Fibroblast of villous mesenchyme (primary cell): ENCODE measurements at regions not wholly inside any gene's neighbourhood (a gene's known extent, or its start where the extent isn't known, plus 50 kb on each side); places are given as distances from the start of the nearest gene placed in this dataset.

Source experiments
- DNase-seq: peaks from one replicate; pipeline ENCODE4 v3.0.0-alpha.2; 2010; ENCODE audit warnings: low read depth
- H3K4me3 ChIP-seq: 2 replicates; pipeline ENCODE4 v1.5.1; 2011; ENCODE audit warnings: low read depth, mild to moderate bottlenecking, low read length
- TF ChIP-seq, protein P1 (sequence below): IDR thresholded peaks from 2 replicates; pipeline ENCODE4 v1.5.1; 2012; ENCODE audit warnings: low read depth, mild to moderate bottlenecking, low read length; ENCODE audit not compliant: insufficient read depth

DNA sequence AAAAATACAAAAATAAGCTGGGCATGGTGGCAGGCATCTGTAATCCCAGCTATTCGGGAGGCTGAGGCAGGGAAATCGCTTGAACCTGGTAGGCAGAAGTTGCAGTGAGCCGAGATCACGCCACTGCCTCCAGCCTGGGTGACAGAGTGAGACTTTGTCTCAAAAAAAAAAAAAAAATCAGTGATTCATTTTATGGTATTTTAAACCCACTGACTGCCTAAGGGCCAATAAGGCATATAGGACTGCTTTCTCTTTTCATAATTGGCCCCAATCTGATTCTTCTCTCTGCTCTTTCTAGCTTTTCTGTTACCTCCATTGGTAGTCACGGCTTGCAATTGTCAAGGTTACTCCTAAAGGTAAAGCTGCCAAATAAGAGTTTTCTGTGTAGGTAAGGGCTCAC is 60.2 kb upstream of the ADGRF1 start:
- H3K4me3 ChIP-seq = no peak overlapping the region
- TF ChIP-seq, protein P1, sequence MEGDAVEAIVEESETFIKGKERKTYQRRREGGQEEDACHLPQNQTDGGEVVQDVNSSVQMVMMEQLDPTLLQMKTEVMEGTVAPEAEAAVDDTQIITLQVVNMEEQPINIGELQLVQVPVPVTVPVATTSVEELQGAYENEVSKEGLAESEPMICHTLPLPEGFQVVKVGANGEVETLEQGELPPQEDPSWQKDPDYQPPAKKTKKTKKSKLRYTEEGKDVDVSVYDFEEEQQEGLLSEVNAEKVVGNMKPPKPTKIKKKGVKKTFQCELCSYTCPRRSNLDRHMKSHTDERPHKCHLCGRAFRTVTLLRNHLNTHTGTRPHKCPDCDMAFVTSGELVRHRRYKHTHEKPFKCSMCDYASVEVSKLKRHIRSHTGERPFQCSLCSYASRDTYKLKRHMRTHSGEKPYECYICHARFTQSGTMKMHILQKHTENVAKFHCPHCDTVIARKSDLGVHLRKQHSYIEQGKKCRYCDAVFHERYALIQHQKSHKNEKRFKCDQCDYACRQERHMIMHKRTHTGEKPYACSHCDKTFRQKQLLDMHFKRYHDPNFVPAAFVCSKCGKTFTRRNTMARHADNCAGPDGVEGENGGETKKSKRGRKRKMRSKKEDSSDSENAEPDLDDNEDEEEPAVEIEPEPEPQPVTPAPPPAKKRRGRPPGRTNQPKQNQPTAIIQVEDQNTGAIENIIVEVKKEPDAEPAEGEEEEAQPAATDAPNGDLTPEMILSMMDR = no peak
- no peak for DNase-seq

DNA sequence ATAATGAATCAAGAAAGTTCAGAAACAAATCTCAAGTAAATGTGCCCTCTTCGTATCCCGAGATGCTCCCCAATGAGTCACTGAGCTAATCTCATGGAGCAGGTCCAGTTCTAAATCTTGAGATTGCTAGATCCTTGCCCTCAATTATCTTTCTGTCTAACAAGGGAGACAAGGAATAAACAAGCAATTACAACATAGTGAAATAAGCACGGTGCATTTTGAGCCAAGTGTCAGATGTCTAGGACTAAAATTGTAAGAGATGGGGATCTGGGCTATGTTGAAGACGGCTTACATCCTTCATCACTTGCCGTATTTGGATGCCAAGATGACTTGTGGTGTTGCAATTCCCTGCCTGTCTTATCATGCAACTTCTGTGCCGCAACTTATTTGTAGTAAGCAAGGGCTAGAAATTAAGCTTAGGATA is 56.5 kb upstream of the ADGRF1 start:
- TF ChIP-seq, protein P1 = no peak
- DNase-seq = peak; percentile 99
- no peak overlapping the region for H3K4me3 ChIP-seq

DNA sequence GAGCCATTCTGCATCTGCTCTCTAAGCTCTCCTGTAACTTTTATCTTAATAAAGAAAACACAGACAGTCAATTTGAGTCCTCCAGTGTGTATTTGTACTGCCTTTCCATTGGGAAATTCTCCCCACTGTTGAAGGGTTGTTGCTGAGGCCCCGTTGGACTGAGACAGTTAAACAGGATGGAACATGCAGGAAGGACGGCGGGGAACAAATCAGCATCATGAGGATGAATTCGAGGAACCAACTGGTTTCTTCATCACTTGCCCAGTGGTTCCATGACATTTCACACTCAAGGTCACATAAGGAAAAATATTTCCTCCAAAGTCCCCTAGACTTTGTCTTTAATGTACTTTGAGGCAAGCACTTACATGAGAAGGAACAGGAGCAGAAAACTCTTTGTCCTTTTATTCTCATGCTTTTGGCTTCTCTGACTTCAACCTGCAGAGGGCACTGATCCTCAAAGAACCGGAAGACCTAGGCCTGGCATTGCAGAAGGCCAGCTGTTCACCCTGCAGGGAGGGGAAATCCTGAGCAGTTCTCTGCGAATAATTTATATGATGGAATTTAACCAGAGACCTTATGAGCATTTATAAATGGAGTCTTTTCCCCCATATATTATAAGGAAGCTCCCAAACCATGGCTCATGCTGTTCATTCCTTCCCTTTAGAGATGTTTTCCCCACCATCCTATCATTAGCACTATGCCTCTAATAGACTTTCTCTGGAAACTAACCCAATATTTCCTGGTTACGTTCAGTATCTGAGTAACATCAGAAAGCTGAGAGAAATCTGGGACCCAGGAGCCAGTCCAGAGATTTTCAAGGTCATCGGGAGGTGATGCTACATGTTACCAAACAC is 55.2 kb upstream of the ADGRF1 start:
- peak; percentile 90 for DNase-seq
- no peak overlapping the region for H3K4me3 ChIP-seq
- TF ChIP-seq, protein P1 = peak; percentile 81

DNA sequence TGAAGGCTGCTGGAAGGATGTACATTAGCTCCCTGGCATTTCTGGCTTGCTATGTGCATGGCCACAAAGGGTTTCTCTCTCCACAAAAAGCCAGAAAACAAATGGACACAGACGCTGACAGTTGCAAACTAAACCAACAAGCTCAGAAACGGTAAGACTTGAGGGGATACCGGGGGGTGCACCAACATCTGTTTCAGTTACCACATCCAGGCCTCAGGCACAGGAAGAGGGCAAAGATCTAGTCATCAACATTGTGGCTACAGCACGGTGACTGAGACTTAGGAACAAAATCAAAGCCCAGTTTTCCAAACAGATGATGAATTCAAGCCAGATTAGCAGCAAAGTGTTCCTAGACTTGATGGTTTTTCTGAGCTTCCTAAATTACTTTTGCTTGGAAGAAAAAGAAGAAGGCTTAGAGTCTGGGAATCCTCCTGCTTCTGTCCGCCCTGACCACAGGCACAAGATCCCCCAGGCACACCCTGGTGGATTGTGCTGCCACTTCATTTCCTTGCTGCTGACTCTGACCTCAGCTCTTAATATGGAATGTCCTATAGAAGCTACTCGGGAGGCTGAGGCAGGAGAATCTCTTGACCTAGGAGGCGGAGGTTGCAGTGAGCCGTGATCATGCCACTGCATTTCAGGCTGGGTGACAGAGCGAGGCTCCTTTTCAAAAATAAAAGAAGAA is 54.2 kb upstream of the ADGRF1 start:
- H3K4me3 ChIP-seq = no peak overlapping the region
- DNase-seq = no peak
- TF ChIP-seq, protein P1 = no peak

DNA sequence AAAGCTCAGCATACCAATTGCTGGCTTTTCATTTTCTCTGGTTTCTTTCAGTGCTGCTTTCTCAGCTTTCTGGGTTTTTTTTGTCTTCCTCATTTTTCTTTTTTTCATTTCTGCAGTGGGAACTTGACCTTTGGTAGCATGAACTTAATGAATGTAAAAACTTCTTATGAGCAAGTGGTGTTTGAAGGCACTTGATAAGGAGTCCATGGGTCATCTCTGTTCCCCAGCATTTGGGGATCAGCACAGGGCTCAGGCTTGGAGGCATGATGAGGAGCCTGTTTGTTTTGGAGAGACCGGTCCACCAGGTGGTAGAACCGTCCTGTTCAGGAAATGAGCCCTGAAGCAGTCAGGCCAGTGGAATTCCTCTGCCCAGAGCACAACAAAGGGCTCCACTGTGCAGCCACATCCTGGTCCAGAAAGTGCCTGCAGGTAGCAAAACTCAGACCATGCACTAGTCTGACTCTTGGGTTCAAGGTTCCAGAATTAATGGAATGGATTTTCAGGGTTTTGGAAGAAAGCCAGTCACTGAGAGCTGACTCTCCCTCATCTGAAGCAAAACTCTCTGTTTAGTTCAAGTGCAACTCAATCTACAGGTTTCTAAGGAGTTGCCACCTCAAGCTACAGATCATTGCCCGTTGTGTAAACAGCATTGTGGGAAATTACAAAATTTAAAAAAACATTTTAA is 52.3 kb upstream of the ADGRF1 start:
- no peak overlapping the region for H3K4me3 ChIP-seq
- TF ChIP-seq, protein P1 = no peak
- no peak for DNase-seq

DNA sequence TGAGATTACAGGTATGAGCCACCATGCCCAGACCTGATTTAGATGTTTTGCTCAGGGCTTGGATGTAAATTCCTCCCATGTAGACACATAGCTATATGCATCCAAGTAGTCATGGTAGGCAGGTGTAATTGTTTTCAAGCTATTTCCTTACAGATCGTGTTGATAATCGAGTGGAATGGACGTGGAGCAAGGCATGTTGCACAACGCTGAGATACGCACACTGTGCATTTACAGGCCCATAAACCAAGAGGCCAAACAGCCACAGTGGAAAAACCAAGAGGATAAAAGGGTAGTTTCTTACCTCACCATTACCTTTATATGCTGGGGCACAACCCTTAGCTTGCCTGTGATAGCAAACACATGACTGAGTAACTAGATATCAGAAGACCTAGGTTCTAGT is 51.0 kb upstream of the ADGRF1 start:
- H3K4me3 ChIP-seq = no peak overlapping the region
- DNase-seq = peak; percentile 78

More for the DNA sequence above, 51.0 kb upstream of the ADGRF1 start:
- TF ChIP-seq, protein P1 = no peak
